ENCODE measurements at regions not wholly inside any gene's neighbourhood (a gene's known extent, or its start where the extent isn't known, plus 50 kb on each side); places are given as distances from the start of the nearest gene placed in this dataset.

DNA sequence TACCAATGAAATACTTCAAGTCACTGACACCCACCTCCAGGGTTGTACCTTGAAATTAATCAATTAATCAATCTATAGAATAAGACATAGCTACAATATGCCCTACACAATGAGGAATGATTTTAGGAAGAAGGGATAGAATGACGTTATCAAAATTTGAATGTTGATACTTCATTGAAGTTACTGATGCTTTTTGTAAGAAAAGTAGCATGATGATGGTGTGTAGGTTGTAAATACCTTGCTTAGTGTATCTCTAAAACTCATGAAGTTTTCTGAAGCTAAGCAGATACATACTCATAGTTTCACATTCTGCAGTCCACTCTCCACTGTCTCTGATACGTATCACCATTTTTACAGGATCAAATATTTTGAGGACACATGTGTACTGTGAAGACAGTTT is 670.4 kb upstream of the GOT2 start:
- TF ChIP-seq, protein P1, sequence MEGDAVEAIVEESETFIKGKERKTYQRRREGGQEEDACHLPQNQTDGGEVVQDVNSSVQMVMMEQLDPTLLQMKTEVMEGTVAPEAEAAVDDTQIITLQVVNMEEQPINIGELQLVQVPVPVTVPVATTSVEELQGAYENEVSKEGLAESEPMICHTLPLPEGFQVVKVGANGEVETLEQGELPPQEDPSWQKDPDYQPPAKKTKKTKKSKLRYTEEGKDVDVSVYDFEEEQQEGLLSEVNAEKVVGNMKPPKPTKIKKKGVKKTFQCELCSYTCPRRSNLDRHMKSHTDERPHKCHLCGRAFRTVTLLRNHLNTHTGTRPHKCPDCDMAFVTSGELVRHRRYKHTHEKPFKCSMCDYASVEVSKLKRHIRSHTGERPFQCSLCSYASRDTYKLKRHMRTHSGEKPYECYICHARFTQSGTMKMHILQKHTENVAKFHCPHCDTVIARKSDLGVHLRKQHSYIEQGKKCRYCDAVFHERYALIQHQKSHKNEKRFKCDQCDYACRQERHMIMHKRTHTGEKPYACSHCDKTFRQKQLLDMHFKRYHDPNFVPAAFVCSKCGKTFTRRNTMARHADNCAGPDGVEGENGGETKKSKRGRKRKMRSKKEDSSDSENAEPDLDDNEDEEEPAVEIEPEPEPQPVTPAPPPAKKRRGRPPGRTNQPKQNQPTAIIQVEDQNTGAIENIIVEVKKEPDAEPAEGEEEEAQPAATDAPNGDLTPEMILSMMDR (IDR thresholded peaks at IDR 0.05; ENCODE audit: insufficient read depth, low read length, poor library complexity, severe bottlenecking): no peak
- TF ChIP-seq EZH2phosphoT487 (conservative IDR thresholded peaks at IDR 0.05; ENCODE audit: low read length): no peak

All from SU-DHL-6 (cell line).